BLaER1 (cell line): ENCODE measurements at regions not wholly inside any gene's neighbourhood (a gene's known extent, or its start where the extent isn't known, plus 50 kb on each side); places are given as distances from the start of the nearest gene placed in this dataset.

Experiments
- H3K27ac ChIP-seq: shearing (Covaris generic); formaldehyde crosslinking; 2 replicates; pipeline ENCODE4 v1.8.1; 2022
- H3K27me3 ChIP-seq: shearing (Covaris generic); formaldehyde crosslinking; 2 replicates; pipeline ENCODE4 v1.8.1; 2022
- H3K36me3 ChIP-seq: shearing (Covaris generic); formaldehyde crosslinking; 2 replicates; pipeline ENCODE4 v1.8.1; 2022
- H3K4me1 ChIP-seq: shearing (Covaris generic); formaldehyde crosslinking; 2 replicates; pipeline ENCODE4 v1.8.1; 2022
- H3K4me2 ChIP-seq: shearing (Covaris generic); formaldehyde crosslinking; 2 replicates; pipeline ENCODE4 v1.8.1; 2022
- H3K4me3 ChIP-seq: shearing (Covaris generic); formaldehyde crosslinking; 2 replicates; pipeline ENCODE4 v1.8.1; 2022
- H3K9ac ChIP-seq: shearing (Covaris generic); formaldehyde crosslinking; 2 replicates; pipeline ENCODE4 v1.8.1; 2022
- H3K9me3 ChIP-seq: shearing (Covaris generic); formaldehyde crosslinking; 2 replicates; pipeline ENCODE4 v1.8.1; 2022
- H4K20me1 ChIP-seq: shearing (Covaris generic); formaldehyde crosslinking; 2 replicates; pipeline ENCODE4 v1.8.1; 2022
- Cebpa-rat ChIP-seq: shearing (Covaris generic); IDR thresholded peaks from 2 replicates; pipeline ENCODE4 v1.8.1; 2022

DNA sequence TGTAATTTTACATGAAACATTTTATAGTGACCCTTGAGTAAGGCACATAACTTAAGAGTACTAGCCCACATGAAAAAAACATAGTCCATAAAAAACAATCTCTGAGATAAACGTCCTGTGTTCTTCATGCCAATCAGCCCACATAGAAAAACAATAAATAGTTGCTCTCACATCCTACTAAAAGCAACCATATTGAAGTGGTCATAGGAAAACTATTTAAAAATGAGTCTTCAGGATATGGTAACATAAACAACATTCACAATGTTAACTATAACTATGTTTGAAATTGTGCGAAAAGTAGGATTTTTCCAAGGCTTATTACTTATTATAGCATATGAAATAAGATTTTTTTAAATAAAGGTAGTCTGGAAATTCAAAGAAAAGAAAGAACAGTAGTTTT is 77.1 kb upstream of the EPHA5 start:
- Histone ChIP-seq H3K9ac (no peak overlapping the region), H3K9me3 (no peaks in the 10 kb centered on the region), H3K27me3 (no peaks in the 10 kb centered on the region), H3K27ac (no peak overlapping the region), H3K4me3 (no peak overlapping the region), H4K20me1 (no peaks in the 10 kb centered on the region), H3K36me3 (no peaks in the 10 kb centered on the region), H3K4me2 (no peak overlapping the region), H3K4me1 (no peaks in the 10 kb centered on the region)
- TF ChIP-seq Cebpa-rat: no peak

DNA sequence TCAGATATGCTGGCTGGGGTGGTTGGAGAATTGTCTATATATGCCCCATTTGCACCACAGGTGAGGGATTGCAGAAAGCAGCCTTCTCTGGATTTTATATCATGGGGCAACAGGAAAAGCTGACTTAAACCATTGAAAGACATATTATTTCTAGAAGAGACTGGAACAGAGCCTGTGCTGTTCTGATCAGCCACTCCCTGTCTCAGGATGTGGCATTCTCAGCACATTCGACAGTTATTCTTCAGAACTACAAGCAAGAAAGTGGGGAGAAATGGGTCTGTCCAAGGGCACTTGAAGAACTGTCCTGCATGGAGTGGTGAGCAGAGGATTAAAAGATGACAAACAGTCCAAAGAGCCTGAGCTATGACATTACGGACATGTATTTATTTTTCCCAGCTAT is 67.8 kb upstream of the EPHA5 start:
- TF ChIP-seq Cebpa-rat: no peak
- H3K27ac ChIP-seq: no peak overlapping the region

DNA sequence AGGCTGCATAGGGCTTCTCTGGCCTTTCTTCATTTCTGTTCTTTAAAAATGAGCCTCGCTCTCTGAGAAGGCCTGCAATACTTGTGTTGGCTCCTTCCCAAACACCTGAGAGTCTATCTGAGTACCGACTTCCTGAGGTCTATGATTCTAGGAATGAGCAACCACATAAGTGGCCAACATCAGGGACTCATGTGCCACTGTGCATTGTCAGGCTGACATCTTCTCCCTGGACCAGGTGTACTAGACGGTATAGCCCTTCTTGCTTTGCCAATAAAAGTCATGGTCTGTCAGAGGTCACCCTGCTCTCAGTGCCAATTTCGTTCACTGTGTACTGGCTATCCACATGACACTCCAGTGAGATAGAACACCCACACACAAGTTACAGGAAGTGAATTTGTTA is 67.4 kb upstream of the EPHA5 start:
- no peak overlapping the region for H3K4me2 ChIP-seq

More for the DNA sequence above, 67.8 kb upstream of the EPHA5 start:
- Histone ChIP-seq H3K9ac (no peak overlapping the region), H4K20me1 (no peaks in the 10 kb centered on the region), H3K4me1 (no peaks in the 10 kb centered on the region), H3K4me2 (no peak overlapping the region), H3K36me3 (no peaks in the 10 kb centered on the region), H3K27me3 (no peaks in the 10 kb centered on the region), H3K4me3 (no peak overlapping the region), H3K9me3 (no peaks in the 10 kb centered on the region)

DNA sequence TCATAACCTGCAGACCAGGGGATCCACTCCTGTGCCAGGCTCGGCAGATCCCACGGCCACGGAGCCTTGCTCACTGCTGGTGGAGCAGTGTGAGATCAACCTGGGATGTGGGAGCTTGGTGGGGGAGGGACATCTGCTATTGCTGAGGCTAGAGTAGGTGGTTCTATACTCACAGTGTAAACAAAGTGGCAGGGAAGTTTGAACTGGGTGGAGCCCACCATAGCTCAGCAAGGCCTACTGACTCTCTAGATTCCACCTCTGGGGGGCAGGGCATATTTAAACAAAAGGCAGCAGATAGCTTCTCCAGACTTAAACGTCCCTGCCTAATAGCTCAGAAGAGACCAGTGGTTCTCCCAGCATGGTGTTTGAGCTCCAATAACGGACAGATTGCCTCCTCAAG is 54.7 kb upstream of the EPHA5 start:
- H3K9ac ChIP-seq: no peak overlapping the region
- no peaks in the 10 kb centered on the region for H3K27me3 ChIP-seq

More for the DNA sequence above, 67.4 kb upstream of the EPHA5 start:
- H3K36me3 ChIP-seq: no peaks in the 10 kb centered on the region
- no peaks in the 10 kb centered on the region for H4K20me1 ChIP-seq
- H3K4me3 ChIP-seq: no peak overlapping the region
- H3K9me3 ChIP-seq: no peaks in the 10 kb centered on the region
- H3K4me1 ChIP-seq: no peaks in the 10 kb centered on the region
- TF ChIP-seq Cebpa-rat: no peak
- no peak overlapping the region for H3K9ac ChIP-seq
- H3K27ac ChIP-seq: no peak overlapping the region
- H3K27me3 ChIP-seq: no peaks in the 10 kb centered on the region

More for the DNA sequence above, 54.7 kb upstream of the EPHA5 start:
- no peaks in the 10 kb centered on the region for H3K4me1 ChIP-seq
- no peak overlapping the region for H3K4me3 ChIP-seq
- TF ChIP-seq Cebpa-rat: no peak
- no peak overlapping the region for H3K27ac ChIP-seq
- H3K4me2 ChIP-seq: no peak overlapping the region
- no peaks in the 10 kb centered on the region for H3K36me3 ChIP-seq
- no peaks in the 10 kb centered on the region for H4K20me1 ChIP-seq
- no peaks in the 10 kb centered on the region for H3K9me3 ChIP-seq
